H9 (cell line): ENCODE measurements at regions not wholly inside any gene's neighbourhood (a gene's known extent, or its start where the extent isn't known, plus 50 kb on each side); places are given as distances from the start of the nearest gene placed in this dataset.

ENCODE experiments used
- DNase-seq: peaks from one replicate; pipeline ENCODE4 v3.0.0-alpha.2; 2017
- H2AFZ ChIP-seq: one replicate; pipeline ENCODE4 v1.6.1; 2013; ENCODE audit warnings: mild to moderate bottlenecking, low read length, control low read depth, moderate library complexity
- H2AK5ac ChIP-seq: 2 replicates; pipeline ENCODE4 v1.6.1; 2013; ENCODE audit warnings: low read length, control low read depth, mixed read lengths; ENCODE audit not compliant: insufficient read length
- H2BK120ac ChIP-seq: one replicate; pipeline ENCODE4 v1.6.1; 2013; ENCODE audit warnings: low read depth, mild to moderate bottlenecking, low read length, control low read depth, inconsistent platforms; ENCODE audit not compliant: poor library complexity, severe bottlenecking
- H2BK12ac ChIP-seq: 2 replicates; pipeline ENCODE4 v1.6.1; 2013; ENCODE audit warnings: low read length, control low read depth, mixed read lengths, low read depth; ENCODE audit not compliant: insufficient read length
- H2BK15ac ChIP-seq: 2 replicates; pipeline ENCODE4 v1.6.1; 2013; ENCODE audit warnings: low read depth, low read length, control low read depth
- H2BK20ac ChIP-seq: one replicate; pipeline ENCODE4 v1.6.1; 2013; ENCODE audit warnings: low read depth, mild to moderate bottlenecking, low read length, control low read depth, inconsistent platforms; ENCODE audit not compliant: poor library complexity, severe bottlenecking
- H2BK5ac ChIP-seq: 2 replicates; pipeline ENCODE4 v1.6.1; 2013; ENCODE audit warnings: low read length, control low read depth, mixed read lengths; ENCODE audit not compliant: insufficient read length
- H3K14ac ChIP-seq: 2 replicates; pipeline ENCODE4 v1.6.1; 2013; ENCODE audit warnings: low read length, control low read depth; ENCODE audit not compliant: insufficient read depth
- H3K18ac ChIP-seq: 2 replicates; pipeline ENCODE4 v1.6.1; 2013; ENCODE audit warnings: low read depth, mild to moderate bottlenecking, mixed read lengths, low read length, control low read depth; ENCODE audit not compliant: insufficient read length
- H3K23ac ChIP-seq: 2 replicates; pipeline ENCODE4 v1.6.1; 2013; ENCODE audit warnings: low read length, control low read depth, mixed read lengths, low read depth; ENCODE audit not compliant: insufficient read length
- H3K23me2 ChIP-seq: 2 replicates; pipeline ENCODE4 v1.6.1; 2013; ENCODE audit warnings: low read depth, mild to moderate bottlenecking, mixed read lengths, low read length, control low read depth; ENCODE audit not compliant: insufficient read length, poor library complexity, severe bottlenecking
- H3K27ac ChIP-seq: 2 replicates; pipeline ENCODE4 v1.5.1; 2013; ENCODE audit warnings: low read length, control low read depth, mixed read lengths, low read depth; ENCODE audit not compliant: insufficient read length
- H3K27me3 ChIP-seq: 2 replicates; pipeline ENCODE4 v1.6.1; 2013; ENCODE audit warnings: low read length, control low read depth, inconsistent platforms; ENCODE audit not compliant: insufficient read depth
- H3K4ac ChIP-seq: 2 replicates; pipeline ENCODE4 v1.6.1; 2013; ENCODE audit warnings: low read depth, mild to moderate bottlenecking, control low read depth, inconsistent platforms, low read length, moderate library complexity
- H3K4me1 ChIP-seq: 2 replicates; pipeline ENCODE4 v1.6.1; 2013; ENCODE audit warnings: low read length, control low read depth, inconsistent platforms; ENCODE audit not compliant: insufficient read depth
- H3K4me2 ChIP-seq: 2 replicates; pipeline ENCODE4 v1.6.1; 2013; ENCODE audit warnings: low read length, control low read depth, mixed read lengths; ENCODE audit not compliant: insufficient read length, insufficient read depth
- H3K56ac ChIP-seq: 2 replicates; pipeline ENCODE4 v1.6.1; 2013; ENCODE audit warnings: low read depth, mild to moderate bottlenecking, mixed read lengths, low read length, control low read depth; ENCODE audit not compliant: insufficient read length
- H3K79me1 ChIP-seq: 2 replicates; pipeline ENCODE4 v1.6.1; 2013; ENCODE audit warnings: low read depth, mild to moderate bottlenecking, moderate library complexity, low read length, control low read depth, inconsistent platforms; ENCODE audit not compliant: insufficient read depth, poor library complexity, severe bottlenecking
- H3K79me2 ChIP-seq: 2 replicates; pipeline ENCODE4 v1.6.1; 2013; ENCODE audit warnings: low read length, control low read depth, inconsistent platforms; ENCODE audit not compliant: insufficient read depth
- H3K9ac ChIP-seq: 2 replicates; pipeline ENCODE4 v1.6.1; 2013; ENCODE audit warnings: low read length, control low read depth, mixed read lengths; ENCODE audit not compliant: insufficient read length; ENCODE audit errors: extremely low read depth
- H3K9me3 ChIP-seq: one replicate; pipeline ENCODE4 v1.6.1; 2013; ENCODE audit warnings: low read depth, low read length, inconsistent platforms; ENCODE audit not compliant: control insufficient read depth
- H3T11ph ChIP-seq: one replicate; pipeline ENCODE4 v1.6.1; 2013; ENCODE audit warnings: mild to moderate bottlenecking, low read length, control low read depth, inconsistent platforms
- H4K20me1 ChIP-seq: one replicate; pipeline ENCODE4 v1.6.1; 2013; ENCODE audit not compliant: control insufficient read depth, insufficient read length, insufficient read depth
- H4K5ac ChIP-seq: 2 replicates; pipeline ENCODE4 v1.6.1; 2013; ENCODE audit warnings: low read depth, mild to moderate bottlenecking, mixed read lengths, low read length, control low read depth; ENCODE audit not compliant: insufficient read length
- H4K8ac ChIP-seq: replicated peaks from 2 replicates; pipeline ENCODE4 v1.6.1; 2013; ENCODE audit warnings: low read length, control low read depth, mixed read lengths, low read depth; ENCODE audit not compliant: insufficient read length
- H4K91ac ChIP-seq: 2 replicates; pipeline ENCODE4 v1.6.1; 2013; ENCODE audit warnings: low read depth, mild to moderate bottlenecking, moderate library complexity, mixed read lengths, low read length, control low read depth; ENCODE audit not compliant: insufficient read length
- H3K27ac Mint-ChIP-seq, 3 experiments: 2 replicates in 2 of 3; 3 replicates in 1 of 3; pipeline ENCODE4 v1.8.0; 2020 to 2021; ENCODE audit warnings: mixed read lengths in 3 of 3, mild to moderate bottlenecking in 1 of 3, moderate library complexity in 1 of 3
- H3K27me3 Mint-ChIP-seq: 2 replicates; pipeline ENCODE4 v1.8.0; 2021; ENCODE audit warnings: low read depth, mild to moderate bottlenecking, moderate library complexity, mixed read lengths
- H3K36me3 Mint-ChIP-seq, 3 experiments: 2 replicates in 2 of 3; 3 replicates in 1 of 3; pipeline ENCODE4 v1.8.0; 2020 to 2021; ENCODE audit warnings: low read depth in 3 of 3, mixed read lengths in 3 of 3; ENCODE audit not compliant: insufficient read depth in 1 of 3
- H3K4me1 Mint-ChIP-seq, 2 experiments: 2 replicates each; pipeline ENCODE4 v1.8.0; 2020; ENCODE audit warnings: mixed read lengths in 2 of 2
- H3K4me3 Mint-ChIP-seq, 2 experiments: 2 replicates in 1 of 2; 3 replicates in 1 of 2; pipeline ENCODE4 v1.8.0; 2020 to 2021; ENCODE audit warnings: mild to moderate bottlenecking in 2 of 2, mixed read lengths in 2 of 2, moderate library complexity in 1 of 2
- H3K9me3 Mint-ChIP-seq, 2 experiments: 2 replicates in 1 of 2; 3 replicates in 1 of 2; pipeline ENCODE4 v1.8.0; 2020; ENCODE audit warnings: mild to moderate bottlenecking in 2 of 2, mixed read lengths in 2 of 2, moderate library complexity in 1 of 2
- WGBS: extraction: QIAGEN DNeasy Blood & Tissue Kit; methylation state at CpG from one replicate; pipeline ENCODE4 v1.1.7; 2013; ENCODE audit warnings: missing lambda C conversion rate, low lambda C conversion rate, mixed read lengths; ENCODE audit not compliant: insufficient read length; ENCODE audit errors: extremely low coverage; 5-methylcytosine and 5-hydroxymethylcytosine counted together
- TF ChIP-seq, protein P1 (sequence below): fragments of 200-600 bp; sonication (generic); conservative IDR thresholded peaks from 3 replicates; pipeline ENCODE4 v1.8.0; 2021; ENCODE audit warnings: antibody characterized with exemption, mild to moderate bottlenecking

DNA sequence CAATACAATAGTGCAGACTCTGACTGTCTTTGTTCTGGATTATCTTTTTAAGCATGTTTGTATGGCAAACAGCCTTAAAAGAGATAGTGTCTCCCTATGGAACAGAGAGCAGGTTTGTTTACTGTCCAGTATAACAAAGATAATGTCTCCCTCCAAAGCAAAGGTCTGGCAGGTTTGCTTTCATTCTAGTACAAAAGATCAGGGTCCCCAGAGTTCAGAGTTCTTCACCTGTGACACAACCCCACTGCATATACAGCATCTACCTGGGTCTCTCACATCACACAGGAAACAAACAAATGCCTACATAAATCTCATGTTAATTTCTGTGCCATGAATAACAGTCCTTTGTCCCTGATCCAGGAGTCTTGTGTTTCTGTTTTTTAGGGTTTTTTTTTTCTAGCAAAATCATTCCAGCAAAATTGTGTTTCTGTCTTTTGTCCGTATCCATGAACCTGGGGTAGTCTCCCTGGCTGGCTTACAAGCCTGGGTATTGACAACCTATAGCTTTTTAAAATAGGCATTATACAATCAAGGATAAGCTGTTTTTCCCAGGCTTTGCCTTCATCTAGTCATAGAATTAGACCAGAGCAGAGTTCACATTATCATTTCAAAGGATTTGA lies 89.4 kb upstream of the PTBP2 start:
- no peaks in the 10 kb centered on the region for H3K27me3 Mint-ChIP-seq
- TF ChIP-seq, protein P1, sequence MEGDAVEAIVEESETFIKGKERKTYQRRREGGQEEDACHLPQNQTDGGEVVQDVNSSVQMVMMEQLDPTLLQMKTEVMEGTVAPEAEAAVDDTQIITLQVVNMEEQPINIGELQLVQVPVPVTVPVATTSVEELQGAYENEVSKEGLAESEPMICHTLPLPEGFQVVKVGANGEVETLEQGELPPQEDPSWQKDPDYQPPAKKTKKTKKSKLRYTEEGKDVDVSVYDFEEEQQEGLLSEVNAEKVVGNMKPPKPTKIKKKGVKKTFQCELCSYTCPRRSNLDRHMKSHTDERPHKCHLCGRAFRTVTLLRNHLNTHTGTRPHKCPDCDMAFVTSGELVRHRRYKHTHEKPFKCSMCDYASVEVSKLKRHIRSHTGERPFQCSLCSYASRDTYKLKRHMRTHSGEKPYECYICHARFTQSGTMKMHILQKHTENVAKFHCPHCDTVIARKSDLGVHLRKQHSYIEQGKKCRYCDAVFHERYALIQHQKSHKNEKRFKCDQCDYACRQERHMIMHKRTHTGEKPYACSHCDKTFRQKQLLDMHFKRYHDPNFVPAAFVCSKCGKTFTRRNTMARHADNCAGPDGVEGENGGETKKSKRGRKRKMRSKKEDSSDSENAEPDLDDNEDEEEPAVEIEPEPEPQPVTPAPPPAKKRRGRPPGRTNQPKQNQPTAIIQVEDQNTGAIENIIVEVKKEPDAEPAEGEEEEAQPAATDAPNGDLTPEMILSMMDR = no peak
- Histone ChIP-seq H3K27me3 (no peaks in the 10 kb centered on the region), H3K4me1 (no peaks in the 10 kb centered on the region), H3K23me2 (no peaks in the 10 kb centered on the region), H2BK15ac (no peak overlapping the region), H3K23ac (no peak overlapping the region), H2AK5ac (no peak overlapping the region), H2BK12ac (no peak overlapping the region), H3K4ac (no peak overlapping the region), H4K91ac (no peak overlapping the region), H4K5ac (no peak overlapping the region), H3K27ac (no peak overlapping the region), H3K79me1 (no peaks in the 10 kb centered on the region), H4K8ac (no peak overlapping the region), H3K4me2 (no peak overlapping the region), H2BK20ac (no peak overlapping the region), H3K9me3 (no peaks in the 10 kb centered on the region), H3K56ac (no peak overlapping the region), H4K20me1 (no peaks in the 10 kb centered on the region), H3K18ac (no peak overlapping the region), H3K9ac (no peak overlapping the region), H2BK120ac (no peak overlapping the region), H2AFZ (no peak overlapping the region), H2BK5ac (no peak overlapping the region), H3K14ac (no peak overlapping the region), H3T11ph (no peak overlapping the region), H3K79me2 (no peaks in the 10 kb centered on the region)
- no peak overlapping the region for H3K27ac Mint-ChIP-seq
- WGBS = no CpG with 5 or more reads among the region's 1 CpG
- DNase-seq = no peak
- peaks cover 2 to 4% of the 10 kb centered on the region in 2 experiments; a peak in 1 of 4 replicates for H3K4me1 Mint-ChIP-seq
- H3K4me3 Mint-ChIP-seq = no peak overlapping the region
- no peaks in the 10 kb centered on the region for H3K9me3 Mint-ChIP-seq
- no peaks in the 10 kb centered on the region for H3K36me3 Mint-ChIP-seq
